Neural progenitor cell (in vitro differentiated cells): ENCODE measurements at regions not wholly inside any gene's neighbourhood (a gene's known extent, or its start where the extent isn't known, plus 50 kb on each side); places are given as distances from the start of the nearest gene placed in this dataset.

Experiments
- EZH2 ChIP-seq: fragments of 200-600 bp; sonication (generic); IDR thresholded peaks from 2 replicates; pipeline ENCODE4 v1.6.1; 2017; ENCODE audit warnings: antibody characterized with exemption, mild to moderate bottlenecking, moderate library complexity
- EZH2phosphoT487 ChIP-seq: fragments of 200-600 bp; sonication (generic); IDR thresholded peaks from 2 replicates; pipeline ENCODE4 v1.6.1; 2017; ENCODE audit warnings: antibody characterized with exemption
- TF ChIP-seq, protein P1 (sequence below): fragments of 200-600 bp; sonication (generic); IDR thresholded peaks from 2 replicates; pipeline ENCODE4 v1.5.1; 2017; ENCODE audit warnings: antibody characterized with exemption, mild to moderate bottlenecking

DNA sequence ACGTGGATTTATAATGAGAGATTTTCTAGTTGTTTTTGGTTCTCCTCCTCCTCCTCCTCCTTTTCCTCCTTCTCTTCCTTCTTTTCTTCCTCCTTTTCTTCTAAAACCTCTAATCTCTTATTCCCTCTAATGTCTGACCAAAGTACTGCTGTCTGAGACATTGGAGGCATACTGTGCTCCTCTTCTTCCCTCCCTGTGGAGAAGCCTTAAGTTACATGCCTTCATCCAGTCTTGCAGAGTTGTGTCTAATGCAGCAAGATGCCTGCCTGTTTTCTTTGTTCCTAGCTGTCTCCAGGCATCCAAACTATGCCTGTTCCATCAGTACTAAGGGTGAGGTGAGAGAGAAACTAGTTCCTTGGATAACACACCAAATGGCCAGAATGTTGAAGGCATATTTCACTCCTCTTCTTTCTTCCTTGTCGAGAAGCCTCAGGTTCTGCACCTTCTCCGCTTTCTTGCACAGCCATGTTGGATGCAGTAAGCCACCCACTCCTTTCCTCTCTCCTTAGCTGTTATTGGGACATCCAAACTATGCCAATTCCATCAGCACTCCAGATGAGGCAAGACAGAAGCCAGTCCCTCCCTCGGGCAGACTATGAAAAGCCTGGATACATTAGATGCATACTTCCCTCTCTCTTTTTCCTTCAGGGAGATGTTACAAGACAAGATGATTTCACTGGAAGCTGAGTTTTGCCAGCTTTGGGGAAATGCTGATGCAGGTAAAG is 285.7 kb upstream of the TRAM1L1 start:
- TF ChIP-seq, protein P1, sequence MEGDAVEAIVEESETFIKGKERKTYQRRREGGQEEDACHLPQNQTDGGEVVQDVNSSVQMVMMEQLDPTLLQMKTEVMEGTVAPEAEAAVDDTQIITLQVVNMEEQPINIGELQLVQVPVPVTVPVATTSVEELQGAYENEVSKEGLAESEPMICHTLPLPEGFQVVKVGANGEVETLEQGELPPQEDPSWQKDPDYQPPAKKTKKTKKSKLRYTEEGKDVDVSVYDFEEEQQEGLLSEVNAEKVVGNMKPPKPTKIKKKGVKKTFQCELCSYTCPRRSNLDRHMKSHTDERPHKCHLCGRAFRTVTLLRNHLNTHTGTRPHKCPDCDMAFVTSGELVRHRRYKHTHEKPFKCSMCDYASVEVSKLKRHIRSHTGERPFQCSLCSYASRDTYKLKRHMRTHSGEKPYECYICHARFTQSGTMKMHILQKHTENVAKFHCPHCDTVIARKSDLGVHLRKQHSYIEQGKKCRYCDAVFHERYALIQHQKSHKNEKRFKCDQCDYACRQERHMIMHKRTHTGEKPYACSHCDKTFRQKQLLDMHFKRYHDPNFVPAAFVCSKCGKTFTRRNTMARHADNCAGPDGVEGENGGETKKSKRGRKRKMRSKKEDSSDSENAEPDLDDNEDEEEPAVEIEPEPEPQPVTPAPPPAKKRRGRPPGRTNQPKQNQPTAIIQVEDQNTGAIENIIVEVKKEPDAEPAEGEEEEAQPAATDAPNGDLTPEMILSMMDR, result no peak
- no peak for TF ChIP-seq EZH2
- TF ChIP-seq EZH2phosphoT487, result no peak
